B cell (primary cell): ENCODE measurements at regions not wholly inside any gene's neighbourhood (a gene's known extent, or its start where the extent isn't known, plus 50 kb on each side); places are given as distances from the start of the nearest gene placed in this dataset.

ENCODE experiments used
- CTCF ChIP-seq: fragments of 200-600 bp; IDR thresholded peaks from one replicate; pipeline ENCODE4 v1.8.0; 2022; ENCODE audit warnings: antibody characterized with exemption, mild to moderate bottlenecking
- EZH2 ChIP-seq: IDR thresholded peaks from 2 replicates; pipeline ENCODE4 v1.6.1; 2012; ENCODE audit warnings: borderline replicate concordance, low read depth, mild to moderate bottlenecking, moderate library complexity, low read length; ENCODE audit not compliant: insufficient read depth, poor library complexity, severe bottlenecking

GRCh38 chr1:163442895-163443294 lies 121.1 kb downstream of the NUF2 start:
- no peak for TF ChIP-seq CTCF
- TF ChIP-seq EZH2, result no peak
